ENCODE measurements at regions not wholly inside any gene's neighbourhood (a gene's known extent, or its start where the extent isn't known, plus 50 kb on each side); places are given as distances from the start of the nearest gene placed in this dataset.
"Not testable (repeated sequence)": the region's sequence is repeated elsewhere in the genome, so short reads cannot be mapped to it uniquely, and the experiment has no call there.

DNA sequence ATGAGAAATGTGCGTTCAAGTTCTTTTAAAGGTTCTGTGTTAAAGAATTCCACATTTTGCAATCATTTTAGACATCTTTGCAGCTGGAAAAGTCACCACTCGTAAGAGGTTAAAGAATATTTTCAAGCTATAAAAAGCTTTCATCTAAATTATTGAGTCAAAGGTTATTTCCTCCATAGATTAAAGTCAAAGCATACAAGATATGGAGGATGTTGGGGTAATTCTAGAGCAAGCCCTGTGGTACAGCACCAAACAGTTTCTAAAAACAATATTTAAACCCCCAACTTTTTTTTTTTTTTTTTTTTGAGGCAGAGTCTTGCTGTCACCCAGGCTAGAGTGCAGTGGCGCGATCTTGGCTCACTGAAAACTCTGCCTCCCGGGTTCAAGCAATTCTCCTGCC lies 1299.8 kb upstream of the TMEM132C start:
- no peak for DNase-seq (ENCODE audit: low spot score)

DNA sequence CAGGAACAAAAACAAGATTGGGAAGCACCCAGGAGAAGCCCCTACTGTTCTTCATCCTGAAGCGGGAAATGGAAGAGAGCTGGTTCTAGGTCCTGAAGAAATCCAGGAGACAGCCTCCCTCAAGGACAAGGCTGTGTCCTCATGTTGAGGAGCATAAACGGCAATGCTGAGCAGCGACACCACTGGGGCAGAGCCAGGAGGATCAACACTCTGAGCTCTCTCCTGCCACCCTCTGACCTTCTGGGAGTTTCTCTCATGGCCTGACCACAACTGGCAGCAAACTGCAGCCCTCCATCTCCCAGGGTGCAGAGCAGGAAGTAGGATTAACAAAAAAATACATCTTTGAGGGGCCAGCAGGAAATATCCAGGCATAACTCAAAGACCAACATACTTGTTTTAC lies 1292.2 kb upstream of the TMEM132C start:
- DNase-seq (ENCODE audit: low spot score) = peak; percentile 7

DNA sequence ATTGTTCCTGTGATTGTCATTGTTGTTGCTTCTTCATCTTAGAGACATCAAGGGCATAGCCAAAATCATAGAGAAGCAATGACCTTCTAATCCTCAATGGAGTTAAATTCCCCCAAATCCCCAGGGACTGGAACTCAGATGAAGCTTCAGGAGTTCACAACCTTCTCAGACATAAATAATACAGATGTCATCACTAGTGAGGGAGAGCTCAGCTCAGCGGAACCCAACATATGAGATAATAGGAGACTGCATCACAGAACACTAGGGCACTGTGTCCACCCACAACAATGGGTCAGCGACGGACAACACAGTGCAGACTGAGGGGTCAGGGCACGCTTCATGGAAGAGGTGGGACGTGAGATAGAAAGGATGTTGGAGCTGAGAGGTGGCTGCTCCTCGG lies 1290.4 kb upstream of the TMEM132C start:
- no peak for DNase-seq (ENCODE audit: low spot score)

GRCh38 chr12:126979564-126979963 lies 1287.4 kb upstream of the TMEM132C start:
- not testable (repeated sequence) for DNase-seq (ENCODE audit: low spot score)

DNA sequence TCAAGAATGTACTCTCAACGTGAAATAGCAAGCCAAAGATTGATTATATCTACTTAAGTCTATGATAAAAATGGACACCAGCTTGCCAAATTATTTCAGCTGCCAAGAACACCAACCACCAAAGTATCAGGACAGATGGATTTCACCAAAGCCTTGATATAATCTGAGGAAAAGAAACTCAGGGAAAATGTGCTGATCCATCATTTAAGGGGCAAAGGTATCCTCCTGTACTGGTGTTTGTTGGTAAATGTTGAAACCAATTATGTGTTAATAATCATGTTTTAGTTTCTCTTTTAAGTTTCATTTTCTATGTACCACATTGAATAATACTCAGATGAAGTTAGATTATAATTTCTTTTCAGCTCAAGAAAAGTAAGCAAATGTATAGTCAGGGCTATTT lies 1284.3 kb upstream of the TMEM132C start:
- DNase-seq (ENCODE audit: low spot score) = no peak

DNA sequence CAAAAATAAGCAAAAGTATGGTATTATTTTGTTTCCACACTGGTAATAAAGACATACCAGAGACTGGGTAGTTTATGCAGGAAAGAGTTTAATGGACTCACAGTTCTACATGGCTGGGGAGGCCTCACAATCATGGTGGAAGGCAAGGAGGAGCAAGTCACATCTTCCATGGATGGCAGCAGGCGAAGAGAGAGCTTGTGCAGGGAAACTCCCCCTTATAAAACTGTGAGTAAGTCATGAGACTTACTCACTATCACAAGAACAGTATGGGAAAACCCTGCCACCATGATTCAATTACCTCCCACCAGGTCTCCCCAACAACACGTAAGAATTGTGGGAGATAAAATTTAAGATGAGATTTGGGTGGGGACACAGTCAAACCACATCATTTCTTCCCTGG lies 1283.2 kb upstream of the TMEM132C start:
- DNase-seq (ENCODE audit: low spot score) = not testable (repeated sequence)

DNA sequence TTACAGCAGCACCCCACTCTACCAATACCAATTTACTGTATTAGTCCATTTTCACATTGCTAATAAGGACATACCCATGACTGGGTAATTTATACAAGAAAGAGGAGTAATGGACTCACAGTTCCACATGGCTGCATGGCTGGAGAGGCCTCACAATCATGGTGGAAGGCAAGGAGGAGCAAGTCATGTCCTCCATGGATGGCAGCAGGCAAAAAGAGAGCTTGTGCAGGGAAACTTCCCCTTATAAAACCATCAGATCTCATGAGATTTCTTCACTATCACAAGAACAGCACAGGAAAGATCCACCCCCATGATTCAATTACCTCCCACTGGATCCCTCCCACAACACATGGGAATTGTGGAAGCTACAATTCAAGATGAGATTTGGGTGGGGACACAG lies 1281.3 kb upstream of the TMEM132C start:
- not testable (repeated sequence) for DNase-seq (ENCODE audit: low spot score)

DNA sequence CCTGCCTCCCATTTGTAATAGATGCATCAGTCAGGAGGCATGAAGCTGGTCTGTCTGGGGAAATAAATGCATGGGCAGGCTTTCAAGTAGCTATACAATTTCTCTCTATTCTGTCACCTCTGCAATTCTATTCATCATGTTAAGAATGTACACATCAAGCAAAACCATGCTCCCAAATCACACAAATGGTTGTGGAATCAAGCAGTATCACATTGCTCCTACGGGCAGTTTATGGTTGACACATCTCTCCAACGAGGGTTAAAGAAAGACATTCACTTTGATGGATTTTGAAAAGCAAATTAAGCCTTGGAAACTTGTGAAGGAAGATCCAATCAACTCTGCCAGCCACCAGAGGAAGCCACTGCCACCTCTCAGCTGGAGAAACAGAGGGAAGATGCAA lies 1277.4 kb upstream of the TMEM132C start:
- no peak for DNase-seq (ENCODE audit: low spot score)

DNA sequence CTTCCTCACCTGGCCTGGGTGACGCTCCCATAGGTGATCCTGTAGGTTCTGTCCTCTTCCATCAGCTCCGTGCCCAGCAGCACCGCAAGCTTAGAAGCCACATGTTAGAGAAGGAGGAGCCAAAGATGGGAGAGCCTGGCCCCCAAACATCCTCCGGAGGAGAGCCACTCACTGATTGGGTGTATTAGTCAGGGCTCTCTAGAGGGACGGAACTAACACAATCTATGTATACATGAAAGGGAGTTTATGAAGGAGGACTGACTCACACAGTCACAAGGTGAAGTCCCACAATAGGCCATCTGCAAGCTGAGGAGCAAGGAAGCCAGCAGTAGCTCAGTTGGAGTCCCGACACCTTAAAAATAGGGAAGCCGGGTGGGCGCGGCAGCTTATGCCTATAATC lies 1273.1 kb upstream of the TMEM132C start:
- no peak for DNase-seq (ENCODE audit: low spot score)

DNA sequence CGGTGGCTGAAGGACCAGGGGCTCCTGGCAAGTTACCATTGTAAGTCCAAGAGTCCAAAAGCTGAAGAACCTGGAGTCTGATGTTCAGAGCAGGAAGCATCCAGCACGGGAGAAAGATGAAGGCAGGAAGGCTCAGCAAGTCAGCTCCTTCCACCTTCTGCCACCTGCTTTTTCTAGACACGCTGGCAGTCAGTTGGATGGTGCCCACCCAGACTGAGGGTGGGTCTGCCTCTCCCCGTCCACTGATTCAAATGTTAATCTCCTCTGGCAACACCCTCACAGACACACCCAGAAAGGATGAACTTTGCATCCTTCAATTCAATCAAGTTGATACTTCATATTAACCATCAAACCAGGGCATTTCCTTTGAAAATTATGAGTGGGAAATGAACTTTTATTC lies 1272.4 kb upstream of the TMEM132C start:
- no peak for DNase-seq (ENCODE audit: low spot score)

DNA sequence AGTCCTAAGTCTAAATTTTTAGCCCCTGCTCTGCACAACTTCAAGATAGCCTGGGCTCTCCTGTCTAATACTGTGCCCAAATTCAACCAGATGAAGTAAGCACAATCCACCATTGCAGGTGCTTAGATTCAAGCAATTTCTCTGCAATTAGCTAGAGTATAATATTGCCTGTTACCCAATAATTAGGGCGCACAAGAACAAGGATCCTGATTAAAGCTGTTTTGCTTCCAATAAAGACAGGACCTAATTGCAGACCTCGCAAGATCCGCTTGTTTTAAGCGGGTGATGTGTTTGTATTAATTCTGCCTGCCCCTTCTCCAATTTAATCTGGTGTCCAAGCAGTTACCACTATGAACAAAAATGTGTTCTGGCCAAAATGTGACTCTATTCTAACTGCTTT lies 1268.9 kb upstream of the TMEM132C start:
- DNase-seq (ENCODE audit: low spot score) = no peak

DNA sequence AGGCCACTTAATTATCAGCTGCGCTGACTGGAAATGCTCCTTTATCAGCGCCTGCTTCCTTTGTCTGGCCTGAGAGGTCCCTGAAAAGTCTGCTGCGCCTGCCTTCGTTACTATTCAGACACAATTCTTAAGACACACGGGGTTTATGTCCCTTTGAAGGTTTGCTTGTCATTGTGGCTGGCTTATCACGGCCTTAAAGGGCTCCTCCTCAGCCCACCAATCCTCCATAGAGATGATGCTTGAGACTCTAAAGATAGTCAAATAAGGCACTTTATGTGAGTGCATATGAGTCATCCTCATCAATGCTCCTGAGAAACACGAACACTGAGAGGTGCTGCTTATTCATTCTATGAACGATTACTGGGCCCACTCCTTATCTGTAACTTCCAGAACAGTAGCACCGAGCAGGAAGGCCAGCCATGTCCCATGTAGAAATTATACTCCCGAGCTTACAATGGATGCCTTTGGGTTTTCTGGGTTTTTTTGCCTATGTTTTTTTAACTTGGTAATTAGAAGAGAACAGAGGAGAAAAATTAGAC lies 1268.2 kb upstream of the TMEM132C start:
- no peak for DNase-seq (ENCODE audit: low spot score)

GRCh38 chr12:126999352-126999751 lies 1267.6 kb upstream of the TMEM132C start:
- no peak for DNase-seq (ENCODE audit: low spot score)

DNA sequence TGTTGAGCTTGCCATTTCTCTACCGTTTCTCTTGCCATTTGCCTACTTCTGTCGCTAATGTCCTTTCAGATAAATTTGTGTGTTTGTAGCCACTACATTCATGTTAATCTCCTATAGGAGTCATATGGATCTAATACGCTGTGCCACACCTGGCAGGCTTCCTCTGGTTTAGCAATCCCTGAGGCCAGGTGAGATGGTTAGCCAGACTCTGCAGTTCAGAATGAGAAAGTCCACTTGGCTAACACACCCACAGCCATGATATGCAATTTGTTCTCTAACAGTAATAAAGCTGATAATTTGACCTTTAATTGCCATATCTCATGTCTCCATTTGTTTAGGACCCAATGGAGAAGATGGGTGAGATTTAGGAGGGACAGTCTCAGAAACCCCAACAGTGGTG lies 1261.6 kb upstream of the TMEM132C start:
- no peak for DNase-seq (ENCODE audit: low spot score)

GRCh38 chr12:127006972-127007371 lies 1260.0 kb upstream of the TMEM132C start:
- DNase-seq (ENCODE audit: low spot score) = no peak

- no peak for DNase-seq (ENCODE audit: low spot score)
Observed at GRCh38 chr12:127008755-127009403, 1258.1 kb upstream of the TMEM132C start.

GRCh38 chr12:127012109-127012508 lies 1254.9 kb upstream of the TMEM132C start:
- DNase-seq (ENCODE audit: low spot score) = no peak

DNA sequence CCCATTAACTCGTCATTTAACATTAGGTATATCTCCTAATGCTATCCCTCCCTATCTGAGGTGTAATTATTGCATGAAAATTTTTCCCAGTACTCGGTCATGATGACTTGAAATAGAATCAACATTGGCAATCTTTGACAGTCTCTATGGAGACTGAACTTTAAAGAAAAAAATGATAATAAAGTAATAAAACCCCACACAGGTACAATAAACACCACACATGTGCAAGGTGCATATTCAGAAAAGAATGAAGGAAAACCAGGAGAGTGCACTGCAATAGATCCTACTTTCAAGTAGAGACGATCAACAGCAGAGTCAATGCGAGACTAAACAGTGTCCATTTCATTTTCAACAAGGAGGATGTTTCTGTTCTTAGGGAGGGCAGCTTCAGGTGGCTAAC lies 1253.8 kb upstream of the TMEM132C start:
- DNase-seq (ENCODE audit: low spot score) = no peak

DNA sequence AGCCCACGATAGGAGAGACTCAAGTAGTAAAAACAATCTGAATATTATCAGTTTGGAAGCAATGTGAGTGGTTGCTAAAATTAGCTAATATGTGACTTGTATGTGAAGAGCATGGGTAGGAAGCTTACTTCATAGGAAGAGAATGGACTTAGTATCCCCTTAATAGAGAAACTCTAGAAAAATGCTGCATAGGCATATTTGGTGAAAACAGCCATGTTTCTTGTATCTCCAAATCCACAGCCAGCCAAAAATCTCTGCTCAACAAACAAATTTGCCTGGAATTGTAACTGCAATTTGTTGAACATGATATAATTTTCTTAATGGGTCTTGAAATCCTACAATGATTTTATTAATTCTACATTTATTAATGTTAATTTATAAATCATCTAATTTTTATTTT lies 1252.9 kb upstream of the TMEM132C start:
- no peak for DNase-seq (ENCODE audit: low spot score)

DNA sequence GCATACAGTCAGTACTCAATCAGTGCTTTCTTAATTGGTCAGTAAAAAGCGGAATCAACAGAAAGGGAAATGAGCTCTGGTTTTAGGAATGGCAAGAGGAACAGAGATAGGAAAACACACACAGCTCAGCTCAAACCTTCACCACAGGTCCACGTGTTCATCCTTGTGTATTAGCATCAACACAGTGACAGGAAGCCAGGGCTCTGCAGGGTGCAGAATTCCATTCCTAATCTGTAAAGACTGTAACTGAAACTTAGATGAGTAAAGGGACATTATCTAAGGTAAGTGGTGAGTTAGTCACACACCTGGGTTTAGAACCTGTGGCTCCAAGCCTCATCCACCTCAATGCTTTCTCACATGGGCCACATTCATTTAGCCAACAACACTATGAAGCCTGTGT lies 1242.2 kb upstream of the TMEM132C start:
- DNase-seq (ENCODE audit: low spot score) = no peak

DNA sequence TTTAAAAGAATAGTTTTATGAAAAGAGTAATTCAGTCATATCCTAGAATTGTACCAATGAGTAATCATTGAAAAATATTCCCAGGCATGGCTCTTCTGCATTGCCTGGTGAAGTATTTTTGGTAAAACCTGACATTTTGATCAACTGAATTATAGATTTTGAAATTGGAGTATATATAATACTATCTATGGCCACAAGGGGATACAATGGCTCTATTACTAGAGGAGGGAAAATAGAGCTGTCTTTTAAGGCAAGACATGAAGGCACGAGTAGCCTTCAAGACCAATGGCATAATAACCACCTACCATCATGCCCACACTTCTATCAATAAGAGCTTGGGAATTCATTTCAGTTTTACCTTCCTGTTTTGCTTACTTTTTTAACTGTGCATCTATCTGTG lies 1241.4 kb upstream of the TMEM132C start:
- no peak for DNase-seq (ENCODE audit: low spot score)

DNA sequence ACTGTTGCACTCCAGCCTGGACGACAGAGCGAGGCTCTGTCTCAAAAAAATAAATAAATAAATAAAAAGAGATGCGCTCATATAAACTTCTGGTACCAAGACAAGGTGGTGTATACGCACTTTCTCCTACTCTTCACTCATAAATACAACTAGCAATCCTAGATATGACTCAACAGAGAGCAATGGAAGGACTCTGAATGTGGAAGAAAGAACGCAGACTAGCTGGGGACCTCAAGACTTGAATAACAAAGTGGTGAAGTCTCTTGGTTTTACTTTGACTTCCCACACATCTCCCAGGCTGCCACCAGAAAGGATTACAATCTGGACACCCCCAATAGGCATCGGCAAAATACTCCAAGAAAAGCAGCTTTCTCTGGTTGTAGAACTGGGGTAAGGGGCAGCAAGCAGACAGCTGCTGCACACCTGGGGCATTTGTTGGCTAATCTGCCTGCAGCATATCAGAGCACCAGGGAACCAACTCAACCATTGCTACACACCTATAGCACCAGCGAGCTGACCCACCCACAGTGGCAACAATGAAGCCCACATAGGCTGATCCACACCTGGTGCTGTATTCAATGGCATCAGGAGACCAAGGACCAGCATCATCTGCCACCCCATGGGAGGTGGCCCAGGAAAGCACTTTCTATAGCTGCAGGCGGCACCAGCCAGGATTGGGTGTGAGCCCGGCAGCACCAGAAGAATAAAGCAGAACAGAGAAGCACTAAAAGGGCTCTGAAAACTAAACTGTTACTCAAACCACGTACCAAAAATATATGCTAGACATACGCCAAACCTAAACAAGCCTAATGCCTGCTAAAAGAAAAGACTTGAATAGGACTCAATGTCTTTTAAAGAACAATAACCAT lies 1231.7 kb upstream of the TMEM132C start:
- no peak for DNase-seq (ENCODE audit: low spot score)

GRCh38 chr12:127038152-127038551 lies 1228.8 kb upstream of the TMEM132C start:
- no peak for DNase-seq (ENCODE audit: low spot score)
